ENCODE measurements at regions not wholly inside any gene's neighbourhood (a gene's known extent, or its start where the extent isn't known, plus 50 kb on each side); places are given as distances from the start of the nearest gene placed in this dataset.

DNA sequence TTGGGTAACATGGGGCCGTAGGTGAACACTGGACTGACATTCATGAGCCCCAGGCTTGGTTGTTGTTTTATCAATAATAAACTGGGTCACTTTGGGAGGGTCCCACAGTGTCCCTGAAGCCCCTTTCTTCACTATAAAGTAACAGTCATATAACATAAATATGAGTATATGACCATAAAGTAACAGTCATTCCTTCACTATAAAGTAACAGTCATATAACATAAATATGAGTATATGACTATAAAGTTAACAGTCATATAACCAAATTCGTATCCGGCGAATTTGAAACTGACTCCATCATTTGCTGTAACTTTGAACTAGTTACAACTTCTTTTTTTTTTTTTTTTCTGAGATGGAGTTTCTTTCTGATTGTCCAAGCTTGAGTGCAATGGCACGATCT, 210.3 kb downstream of the KATNAL1 start:
- WGBS, 2 donors, result 94 to 98% methylated on average over 5 of the region's 5 CpGs
- TF ChIP-seq, protein P1, sequence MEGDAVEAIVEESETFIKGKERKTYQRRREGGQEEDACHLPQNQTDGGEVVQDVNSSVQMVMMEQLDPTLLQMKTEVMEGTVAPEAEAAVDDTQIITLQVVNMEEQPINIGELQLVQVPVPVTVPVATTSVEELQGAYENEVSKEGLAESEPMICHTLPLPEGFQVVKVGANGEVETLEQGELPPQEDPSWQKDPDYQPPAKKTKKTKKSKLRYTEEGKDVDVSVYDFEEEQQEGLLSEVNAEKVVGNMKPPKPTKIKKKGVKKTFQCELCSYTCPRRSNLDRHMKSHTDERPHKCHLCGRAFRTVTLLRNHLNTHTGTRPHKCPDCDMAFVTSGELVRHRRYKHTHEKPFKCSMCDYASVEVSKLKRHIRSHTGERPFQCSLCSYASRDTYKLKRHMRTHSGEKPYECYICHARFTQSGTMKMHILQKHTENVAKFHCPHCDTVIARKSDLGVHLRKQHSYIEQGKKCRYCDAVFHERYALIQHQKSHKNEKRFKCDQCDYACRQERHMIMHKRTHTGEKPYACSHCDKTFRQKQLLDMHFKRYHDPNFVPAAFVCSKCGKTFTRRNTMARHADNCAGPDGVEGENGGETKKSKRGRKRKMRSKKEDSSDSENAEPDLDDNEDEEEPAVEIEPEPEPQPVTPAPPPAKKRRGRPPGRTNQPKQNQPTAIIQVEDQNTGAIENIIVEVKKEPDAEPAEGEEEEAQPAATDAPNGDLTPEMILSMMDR (IDR thresholded peaks at IDR 0.05), result no peak
- TF ChIP-seq POLR2A (IDR thresholded peaks at IDR 0.05), result no peak
- Histone ChIP-seq H3K27ac (no peak overlapping the region), H3K36me3 (ENCODE audit: low read depth, missing control alignments) (no peaks in the 10 kb centered on the region), H3K4me3 (no peak overlapping the region), H3K9me3 (no peaks in the 10 kb centered on the region), H3K27me3 (no peaks in the 10 kb centered on the region), H3K4me1 (no peaks in the 10 kb centered on the region)
- intact Hi-C loops (cut with DNase I; ENCODE audit: low total_unique reads), result no loop called here
- DNase-seq, result no peak

DNA sequence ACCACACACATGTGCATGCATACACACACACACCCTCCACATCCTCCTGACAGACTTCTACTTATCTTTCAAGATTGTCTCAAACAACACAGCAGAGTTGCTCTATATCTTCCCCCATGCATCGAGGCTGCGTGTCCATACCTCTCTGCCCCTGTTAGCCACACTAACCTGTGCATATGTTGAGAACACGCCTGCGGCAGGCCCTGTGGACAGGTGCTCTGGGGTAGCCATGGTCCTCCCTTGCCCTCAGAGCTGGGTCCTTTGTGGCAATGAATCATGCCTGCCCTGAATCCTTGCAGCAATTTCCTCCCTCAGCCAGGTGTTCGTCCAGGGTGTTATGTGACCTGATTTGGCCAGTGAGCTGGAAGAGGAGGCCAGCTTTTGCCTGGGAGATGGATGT, 213.3 kb downstream of the KATNAL1 start:
- intact Hi-C loops (cut with DNase I; ENCODE audit: low total_unique reads), result no loop called here
- H3K9me3 ChIP-seq, result no peaks in the 10 kb centered on the region
- no peaks in the 10 kb centered on the region for H3K27me3 ChIP-seq
- WGBS, 2 donors, result 88 to 94% methylated on average over 4 to 5 of the region's 5 CpGs
- H3K36me3 ChIP-seq (ENCODE audit: low read depth, missing control alignments), result no peaks in the 10 kb centered on the region
- H3K4me3 ChIP-seq, result no peak overlapping the region
- no peak for DNase-seq
- TF ChIP-seq, protein P1 (IDR thresholded peaks at IDR 0.05), result no peak
- TF ChIP-seq POLR2A (IDR thresholded peaks at IDR 0.05), result no peak
- no peak overlapping the region for H3K27ac ChIP-seq
- H3K4me1 ChIP-seq, result no peaks in the 10 kb centered on the region

DNA sequence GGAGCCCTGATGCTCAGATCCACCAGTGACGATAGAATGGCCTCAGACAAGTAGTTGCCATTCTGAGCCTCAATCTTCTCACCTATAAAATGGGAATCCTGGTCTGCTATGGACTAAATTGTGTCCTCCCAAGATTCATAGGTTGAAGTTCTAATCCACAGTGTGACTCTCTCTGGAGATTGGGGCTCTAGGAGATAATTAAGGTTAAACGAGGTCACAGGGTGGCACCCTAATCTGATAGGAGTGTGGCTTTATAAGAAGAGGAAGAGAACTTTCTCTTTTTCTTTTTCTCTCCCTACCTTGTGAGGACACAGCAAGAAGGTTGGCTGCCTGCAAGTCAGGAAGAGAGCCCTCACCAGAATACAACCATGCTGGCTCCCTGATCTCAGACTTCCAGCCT, 214.1 kb downstream of the KATNAL1 start:
- H3K27ac ChIP-seq, result no peak overlapping the region
- no peak for DNase-seq
- intact Hi-C loops (cut with DNase I; ENCODE audit: low total_unique reads), result no loop called here
- no peaks in the 10 kb centered on the region for H3K27me3 ChIP-seq
- H3K36me3 ChIP-seq (ENCODE audit: low read depth, missing control alignments), result no peaks in the 10 kb centered on the region
- H3K4me3 ChIP-seq, result no peak overlapping the region
- 81 to 87% methylated on average over 2 of the region's 2 CpGs for WGBS, 2 donors
- H3K9me3 ChIP-seq, result no peaks in the 10 kb centered on the region
- H3K4me1 ChIP-seq, result no peaks in the 10 kb centered on the region
- no peak for TF ChIP-seq POLR2A (IDR thresholded peaks at IDR 0.05)
- TF ChIP-seq, protein P1 (IDR thresholded peaks at IDR 0.05), result no peak

DNA sequence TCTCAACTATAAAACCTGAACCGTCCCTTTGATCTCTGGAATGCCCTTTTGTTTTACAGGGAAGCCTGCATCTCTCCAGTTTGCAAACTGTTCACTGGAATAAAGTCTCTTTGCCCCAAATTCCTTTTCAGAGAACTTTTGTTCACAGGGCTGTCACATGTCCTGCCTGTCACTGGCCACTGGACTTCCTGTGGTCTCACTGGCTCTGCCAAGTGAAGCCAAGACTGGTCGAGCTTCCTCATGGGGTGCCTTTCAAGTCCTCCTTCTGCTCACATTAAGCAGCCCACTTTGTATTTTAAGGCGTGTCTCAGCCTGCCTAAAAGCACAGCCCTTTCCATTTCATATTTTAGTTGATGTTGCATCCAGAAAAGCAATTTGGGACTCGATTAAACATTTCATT, 215.7 kb downstream of the KATNAL1 start:
- no peak for DNase-seq
- H3K9me3 ChIP-seq, result no peaks in the 10 kb centered on the region
- TF ChIP-seq, protein P1 (IDR thresholded peaks at IDR 0.05), result no peak
- no peak for TF ChIP-seq POLR2A (IDR thresholded peaks at IDR 0.05)
- H3K4me3 ChIP-seq, result no peak overlapping the region
- 84 to 91% methylated on average over 4 of the region's 4 CpGs for WGBS, 2 donors
- no peak overlapping the region for H3K27ac ChIP-seq
- H3K4me1 ChIP-seq, result no peaks in the 10 kb centered on the region
- intact Hi-C loops (cut with DNase I; ENCODE audit: low total_unique reads), result no loop called here
- H3K36me3 ChIP-seq (ENCODE audit: low read depth, missing control alignments), result no peaks in the 10 kb centered on the region
- no peaks in the 10 kb centered on the region for H3K27me3 ChIP-seq

DNA sequence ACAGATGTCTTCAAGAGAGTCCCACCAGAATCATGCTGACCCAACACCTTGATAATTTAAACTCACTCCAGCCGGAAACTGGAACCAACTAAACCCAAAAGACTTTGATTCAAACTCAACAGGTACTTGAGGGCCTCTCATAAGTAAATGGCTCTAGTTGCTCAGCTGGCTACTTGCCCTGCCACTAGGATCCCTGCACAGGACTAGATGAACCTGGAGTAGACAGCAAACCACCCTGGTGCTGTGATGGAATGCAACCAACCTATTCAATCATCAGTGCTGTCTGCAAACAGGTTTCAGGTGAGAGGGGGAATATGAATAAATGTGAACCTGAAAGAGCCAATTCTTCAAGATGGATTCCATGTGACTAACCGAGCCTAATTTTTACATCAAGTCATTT, 216.3 kb downstream of the KATNAL1 start:
- intact Hi-C loops (cut with DNase I; ENCODE audit: low total_unique reads), result no loop called here
- no peak for TF ChIP-seq POLR2A (IDR thresholded peaks at IDR 0.05)
- TF ChIP-seq, protein P1 (IDR thresholded peaks at IDR 0.05), result no peak
- 94 to 96% methylated on average over 2 of the region's 2 CpGs for WGBS, 2 donors
- H3K36me3 ChIP-seq (ENCODE audit: low read depth, missing control alignments), result no peaks in the 10 kb centered on the region
- no peaks in the 10 kb centered on the region for H3K9me3 ChIP-seq
- H3K27ac ChIP-seq, result no peak overlapping the region
- no peak for DNase-seq
- H3K4me3 ChIP-seq, result no peak overlapping the region
- H3K27me3 ChIP-seq, result no peaks in the 10 kb centered on the region
- H3K4me1 ChIP-seq, result no peaks in the 10 kb centered on the region
